Panc1 (cell line): ENCODE measurements at regions not wholly inside any gene's neighbourhood (a gene's known extent, or its start where the extent isn't known, plus 50 kb on each side); places are given as distances from the start of the nearest gene placed in this dataset.

Experiments
- POLR2AphosphoS5 ChIP-seq: IDR thresholded peaks from 2 replicates; pipeline ENCODE4 v1.6.1; 2012; ENCODE audit warnings: mild to moderate bottlenecking, low read depth, low read length, moderate library complexity
- SIN3A ChIP-seq: IDR thresholded peaks from 2 replicates; pipeline ENCODE4 v1.6.1; 2012; ENCODE audit warnings: low read depth, mild to moderate bottlenecking, low read length, moderate library complexity, borderline replicate concordance; ENCODE audit not compliant: insufficient read depth
- TCF7L2 ChIP-seq: IDR thresholded peaks from 2 replicates; pipeline ENCODE4 v1.6.1; 2011; ENCODE audit warnings: mild to moderate bottlenecking, low read depth, low read length, inconsistent platforms
- TF ChIP-seq, protein P1 (sequence below): fragments of 450-650 bp; IDR thresholded peaks from 2 replicates; pipeline ENCODE4 v1.5.1; 2017; ENCODE audit warnings: mild to moderate bottlenecking
- TF ChIP-seq, protein P2 (sequence below), 2 experiments: IDR thresholded peaks; 2 replicates each; pipeline ENCODE4 v1.6.1; 2011 to 2012; ENCODE audit warnings: low read depth in 2 of 2, control low read depth in 1 of 2, low read length in 1 of 2, mild to moderate bottlenecking in 1 of 2, moderate library complexity in 1 of 2; ENCODE audit not compliant: insufficient read depth in 1 of 2

DNA sequence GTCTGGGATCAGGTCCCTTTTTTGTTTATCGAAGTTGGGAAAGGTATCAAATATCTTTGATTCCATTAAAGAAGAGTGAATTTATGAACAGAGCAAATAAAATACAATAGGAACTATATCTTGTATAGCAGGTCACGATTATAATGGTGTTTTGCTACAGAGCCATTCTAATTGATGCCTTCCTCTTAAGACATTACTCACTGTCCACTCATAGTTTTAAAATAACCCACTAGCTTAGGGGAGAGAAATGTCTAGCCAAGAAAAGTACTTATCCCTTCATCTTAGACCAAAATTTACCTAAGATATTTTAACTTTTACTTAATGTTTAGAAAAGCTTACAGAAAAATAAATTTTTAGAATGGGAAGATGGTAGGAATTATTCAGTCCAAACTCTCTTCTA is 112.0 kb upstream of the PABPC4L start:
- TF ChIP-seq TCF7L2 (no peak), POLR2AphosphoS5 (no peak), SIN3A (no peak)
- TF ChIP-seq, protein P1, sequence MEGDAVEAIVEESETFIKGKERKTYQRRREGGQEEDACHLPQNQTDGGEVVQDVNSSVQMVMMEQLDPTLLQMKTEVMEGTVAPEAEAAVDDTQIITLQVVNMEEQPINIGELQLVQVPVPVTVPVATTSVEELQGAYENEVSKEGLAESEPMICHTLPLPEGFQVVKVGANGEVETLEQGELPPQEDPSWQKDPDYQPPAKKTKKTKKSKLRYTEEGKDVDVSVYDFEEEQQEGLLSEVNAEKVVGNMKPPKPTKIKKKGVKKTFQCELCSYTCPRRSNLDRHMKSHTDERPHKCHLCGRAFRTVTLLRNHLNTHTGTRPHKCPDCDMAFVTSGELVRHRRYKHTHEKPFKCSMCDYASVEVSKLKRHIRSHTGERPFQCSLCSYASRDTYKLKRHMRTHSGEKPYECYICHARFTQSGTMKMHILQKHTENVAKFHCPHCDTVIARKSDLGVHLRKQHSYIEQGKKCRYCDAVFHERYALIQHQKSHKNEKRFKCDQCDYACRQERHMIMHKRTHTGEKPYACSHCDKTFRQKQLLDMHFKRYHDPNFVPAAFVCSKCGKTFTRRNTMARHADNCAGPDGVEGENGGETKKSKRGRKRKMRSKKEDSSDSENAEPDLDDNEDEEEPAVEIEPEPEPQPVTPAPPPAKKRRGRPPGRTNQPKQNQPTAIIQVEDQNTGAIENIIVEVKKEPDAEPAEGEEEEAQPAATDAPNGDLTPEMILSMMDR, result no peak
- TF ChIP-seq, protein P2, sequence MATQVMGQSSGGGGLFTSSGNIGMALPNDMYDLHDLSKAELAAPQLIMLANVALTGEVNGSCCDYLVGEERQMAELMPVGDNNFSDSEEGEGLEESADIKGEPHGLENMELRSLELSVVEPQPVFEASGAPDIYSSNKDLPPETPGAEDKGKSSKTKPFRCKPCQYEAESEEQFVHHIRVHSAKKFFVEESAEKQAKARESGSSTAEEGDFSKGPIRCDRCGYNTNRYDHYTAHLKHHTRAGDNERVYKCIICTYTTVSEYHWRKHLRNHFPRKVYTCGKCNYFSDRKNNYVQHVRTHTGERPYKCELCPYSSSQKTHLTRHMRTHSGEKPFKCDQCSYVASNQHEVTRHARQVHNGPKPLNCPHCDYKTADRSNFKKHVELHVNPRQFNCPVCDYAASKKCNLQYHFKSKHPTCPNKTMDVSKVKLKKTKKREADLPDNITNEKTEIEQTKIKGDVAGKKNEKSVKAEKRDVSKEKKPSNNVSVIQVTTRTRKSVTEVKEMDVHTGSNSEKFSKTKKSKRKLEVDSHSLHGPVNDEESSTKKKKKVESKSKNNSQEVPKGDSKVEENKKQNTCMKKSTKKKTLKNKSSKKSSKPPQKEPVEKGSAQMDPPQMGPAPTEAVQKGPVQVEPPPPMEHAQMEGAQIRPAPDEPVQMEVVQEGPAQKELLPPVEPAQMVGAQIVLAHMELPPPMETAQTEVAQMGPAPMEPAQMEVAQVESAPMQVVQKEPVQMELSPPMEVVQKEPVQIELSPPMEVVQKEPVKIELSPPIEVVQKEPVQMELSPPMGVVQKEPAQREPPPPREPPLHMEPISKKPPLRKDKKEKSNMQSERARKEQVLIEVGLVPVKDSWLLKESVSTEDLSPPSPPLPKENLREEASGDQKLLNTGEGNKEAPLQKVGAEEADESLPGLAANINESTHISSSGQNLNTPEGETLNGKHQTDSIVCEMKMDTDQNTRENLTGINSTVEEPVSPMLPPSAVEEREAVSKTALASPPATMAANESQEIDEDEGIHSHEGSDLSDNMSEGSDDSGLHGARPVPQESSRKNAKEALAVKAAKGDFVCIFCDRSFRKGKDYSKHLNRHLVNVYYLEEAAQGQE (IDR thresholded peaks at IDR 0.05; ENCODE audit: insufficient read depth in 1 of 2, low read depth in 2 of 2, low read length in 1 of 2), result no peak
